ENCODE measurements at regions not wholly inside any gene's neighbourhood (a gene's known extent, or its start where the extent isn't known, plus 50 kb on each side); places are given as distances from the start of the nearest gene placed in this dataset.

DNA sequence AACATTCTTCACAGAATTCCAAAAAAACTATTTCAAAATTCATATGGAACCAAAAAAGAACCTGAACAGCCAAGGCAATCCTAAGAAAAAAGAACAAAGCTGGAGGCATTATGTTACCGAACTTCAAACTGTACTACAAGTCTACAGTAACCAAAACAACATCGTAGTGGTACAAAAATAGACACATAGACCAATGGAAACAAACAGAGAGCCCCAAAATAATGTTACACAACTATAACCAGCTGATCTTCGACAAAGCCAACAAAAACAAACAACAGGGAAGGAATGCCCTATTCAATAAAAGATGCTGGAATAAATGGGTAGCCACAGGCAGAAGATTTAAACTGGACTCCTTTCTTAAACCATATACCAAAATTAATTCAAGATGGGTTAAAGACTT is 1189.6 kb downstream of the PCDH18 start:
- DNase-seq = no peak

DNA sequence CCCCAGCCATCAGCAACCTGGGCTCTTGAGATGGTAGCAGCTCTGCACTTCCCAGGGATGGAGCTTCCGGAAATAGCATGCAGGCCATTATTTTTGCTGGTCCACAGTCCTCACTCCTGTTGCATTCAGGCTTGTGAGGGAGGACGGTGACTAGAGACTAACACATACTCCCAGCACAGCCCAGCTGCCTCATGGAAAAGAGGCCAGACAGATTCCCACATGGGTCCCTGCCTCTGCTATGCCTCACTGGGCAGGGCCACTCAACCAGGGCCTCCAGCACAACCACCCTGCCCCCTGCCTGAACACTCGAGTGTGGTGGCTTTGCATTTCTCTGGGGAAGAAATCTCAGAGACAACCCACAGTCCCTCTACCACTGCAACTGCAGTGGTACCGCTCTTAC is 1195.1 kb downstream of the PCDH18 start:
- DNase-seq = no peak

DNA sequence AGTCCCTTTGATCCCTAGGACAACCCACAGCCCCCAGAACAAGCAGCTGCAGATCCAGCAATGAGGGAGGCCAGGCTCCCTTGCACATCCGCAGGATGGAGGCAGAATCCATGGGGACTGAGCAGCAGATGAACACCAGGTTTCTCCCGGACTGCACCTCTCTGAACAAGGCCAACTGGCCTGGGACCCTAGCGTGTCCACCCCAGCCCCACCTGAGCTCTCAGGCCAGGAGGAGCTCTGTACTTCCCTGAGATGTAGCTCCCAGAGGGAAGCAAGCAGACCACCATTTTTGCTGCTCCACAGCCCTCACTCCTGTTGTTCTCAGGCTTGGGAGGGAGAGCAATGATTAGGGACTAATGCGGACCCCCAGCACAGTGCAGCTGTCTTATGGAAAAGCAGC is 1195.8 kb downstream of the PCDH18 start:
- DNase-seq = no peak

DNA sequence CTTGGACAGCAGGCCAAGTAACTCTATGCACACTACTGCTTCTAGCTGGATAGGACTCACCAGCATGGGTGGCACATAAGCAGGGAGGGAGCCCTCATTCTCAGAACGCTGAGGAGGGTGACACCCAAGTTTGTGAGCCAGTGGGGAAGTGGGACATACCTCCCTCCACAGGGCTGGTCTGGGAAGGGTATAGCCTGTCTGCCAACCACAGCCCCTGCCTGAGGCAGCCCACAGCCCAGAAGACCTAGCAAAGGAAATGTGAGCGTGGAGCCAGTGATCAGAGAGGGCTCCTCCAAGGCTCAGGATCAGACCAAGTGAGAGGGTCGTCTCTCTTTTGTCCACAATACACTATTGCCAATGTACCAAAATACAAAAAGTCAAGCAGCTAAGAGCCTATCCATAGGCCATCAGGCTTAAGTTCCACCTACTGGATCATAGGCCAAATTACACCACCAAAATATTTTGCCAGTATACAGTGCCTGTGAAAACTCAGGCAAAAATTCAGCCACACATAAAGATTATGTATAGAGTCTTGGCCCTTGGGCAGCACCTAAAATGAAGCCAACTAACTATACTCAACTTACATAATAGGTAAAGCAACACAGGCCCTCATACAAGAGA is 1203.1 kb downstream of the PCDH18 start:
- DNase-seq = no peak

DNA sequence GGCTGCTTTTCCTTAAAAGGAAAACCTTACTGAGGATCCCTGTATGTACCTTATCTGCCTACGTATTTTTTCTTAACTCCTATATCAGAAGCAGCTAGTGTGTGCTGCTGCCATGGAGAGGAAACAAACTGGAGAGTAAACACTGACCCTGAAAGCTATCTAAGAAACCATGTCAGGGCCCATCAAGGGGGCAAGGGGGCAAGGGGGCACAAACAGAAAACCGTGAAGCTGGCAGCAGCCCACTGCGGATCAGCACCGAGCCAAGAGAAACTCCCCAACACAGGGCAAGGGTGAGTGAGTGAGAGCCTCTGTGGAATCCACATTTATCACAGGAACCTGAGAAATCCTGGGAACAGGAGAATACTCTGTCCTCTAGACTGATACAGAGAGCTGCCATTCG is 1204.2 kb downstream of the PCDH18 start:
- no peak for DNase-seq

GRCh38 chr4:136320465-136320813 is 1211.9 kb downstream of the PCDH18 start:
- DNase-seq = no peak

- no peak for DNase-seq
Observed at GRCh38 chr4:136319789-136320464, 1212.4 kb downstream of the PCDH18 start.

DNA sequence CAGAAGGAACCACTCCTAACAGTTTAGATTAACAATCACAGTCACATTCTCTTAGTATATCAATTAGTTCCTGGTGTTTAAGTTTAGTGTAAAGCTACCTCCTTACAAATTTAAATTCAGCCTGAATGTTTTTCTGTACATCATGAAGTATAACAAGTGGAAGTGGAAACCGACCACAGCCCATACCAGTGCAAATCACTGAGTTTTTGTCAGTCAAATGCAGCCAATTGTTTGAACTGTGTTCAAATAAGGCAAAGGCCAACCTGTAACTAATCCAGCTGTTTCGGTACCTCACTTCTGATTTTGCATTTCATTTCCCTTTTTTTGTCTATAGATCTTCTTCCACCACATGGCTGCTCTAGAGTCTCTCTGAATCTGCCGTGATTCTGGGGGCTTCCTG is 1215.3 kb downstream of the PCDH18 start:
- no peak for DNase-seq

DNA sequence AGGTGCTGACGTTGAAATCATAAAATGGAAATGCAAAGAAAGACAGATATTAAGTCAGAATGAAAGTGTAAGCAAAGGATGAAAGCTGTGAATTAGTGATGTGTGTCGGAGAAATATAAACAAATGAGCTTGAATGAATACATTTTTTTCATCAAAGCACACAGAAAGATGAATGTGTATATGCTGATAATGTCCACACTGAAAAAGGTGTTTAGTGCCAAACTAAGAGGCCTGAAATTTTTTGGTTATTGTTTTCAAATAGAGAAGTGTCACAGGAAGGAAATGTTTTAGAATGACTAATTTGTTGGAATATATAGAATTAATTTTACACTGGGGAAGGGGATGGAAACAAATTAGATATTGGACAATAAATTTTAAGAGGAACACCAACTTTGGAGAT is 1217.6 kb downstream of the PCDH18 start:
- no peak for DNase-seq

- DNase-seq = no peak
Observed at GRCh38 chr4:136311774-136312173, 1220.5 kb downstream of the PCDH18 start.

DNA sequence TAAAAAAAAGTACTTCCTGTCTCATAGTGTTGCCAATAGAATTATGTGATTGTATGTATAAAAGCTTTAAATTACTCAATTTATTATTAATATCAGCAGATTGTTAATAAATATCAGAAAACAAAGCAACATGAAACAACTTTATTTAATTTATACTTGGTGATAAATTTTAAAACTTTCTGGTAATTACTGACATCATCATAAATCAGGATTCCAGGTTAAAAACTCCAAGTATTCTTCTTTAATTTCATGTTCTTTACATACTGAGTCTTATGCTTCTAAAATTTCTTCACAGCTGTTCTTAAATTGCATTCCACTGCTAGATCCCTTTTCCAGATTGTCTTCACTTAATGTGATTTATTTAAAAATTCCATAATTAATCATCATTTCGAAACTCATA is 1224.5 kb downstream of the PCDH18 start:
- no peak for DNase-seq

GRCh38 chr4:136306361-136306760 is 1225.9 kb downstream of the PCDH18 start:
- DNase-seq = no peak

DNA sequence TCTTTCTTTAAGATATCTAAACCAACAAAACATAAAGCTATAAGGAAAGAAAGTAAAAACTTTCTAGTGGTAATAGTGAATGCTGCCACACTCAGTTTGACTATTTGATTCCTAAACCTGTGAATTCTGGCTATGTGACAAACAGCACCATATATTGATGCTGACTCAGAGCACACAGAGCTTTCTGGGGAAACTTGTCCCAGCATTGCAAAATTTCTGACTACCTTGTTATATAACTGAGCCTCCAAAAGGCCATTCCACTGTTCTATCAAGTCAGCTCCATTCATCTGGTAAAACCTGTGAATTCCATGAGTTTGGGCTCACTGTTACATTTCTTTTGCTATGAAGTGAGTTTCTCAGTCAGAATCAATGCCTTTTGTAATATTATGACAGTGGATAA is 1229.7 kb downstream of the PCDH18 start:
- no peak for DNase-seq

GRCh38 chr4:136301749-136302495 is 1230.4 kb downstream of the PCDH18 start:
- DNase-seq = no peak

DNA sequence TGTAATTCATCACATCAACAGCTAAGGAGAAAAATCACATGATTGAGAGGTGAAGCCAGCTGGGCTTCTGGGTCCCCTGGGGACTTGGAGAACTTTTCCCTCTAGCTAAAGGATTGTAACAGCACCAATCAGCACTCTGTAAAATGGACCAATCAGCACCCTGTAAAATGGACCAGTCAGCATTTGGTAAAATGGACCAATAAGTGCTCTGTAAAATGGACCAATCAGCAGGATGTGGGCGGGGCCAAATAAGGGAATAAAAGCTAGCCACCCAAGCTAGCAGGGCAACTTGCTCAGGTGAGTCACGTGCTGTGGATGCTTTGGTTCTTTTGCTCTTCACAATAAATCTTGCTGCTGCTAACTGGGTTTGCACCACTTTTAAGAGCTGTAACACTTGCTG is 1248.3 kb downstream of the PCDH18 start:
- no peak for DNase-seq

DNA sequence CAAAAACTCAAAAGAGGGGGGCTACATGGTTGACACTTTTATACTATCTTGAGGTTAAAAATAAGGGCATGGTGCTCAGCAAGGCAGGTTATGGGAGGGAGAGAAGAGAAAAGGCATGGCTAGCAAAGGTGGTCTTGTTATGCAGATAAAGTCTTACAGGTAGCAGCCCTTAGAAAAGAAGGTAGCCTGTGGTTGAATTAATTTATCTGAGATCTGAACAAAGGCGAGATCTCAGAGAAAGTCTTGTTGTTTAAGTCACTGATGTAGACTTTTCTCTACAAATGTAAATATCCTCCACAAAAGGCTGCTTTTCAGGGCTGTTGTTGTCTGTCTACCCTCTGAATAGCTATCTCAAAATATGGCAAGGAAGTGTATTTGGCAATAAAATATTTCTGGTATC is 1250.4 kb downstream of the PCDH18 start:
- DNase-seq = no peak

DNA sequence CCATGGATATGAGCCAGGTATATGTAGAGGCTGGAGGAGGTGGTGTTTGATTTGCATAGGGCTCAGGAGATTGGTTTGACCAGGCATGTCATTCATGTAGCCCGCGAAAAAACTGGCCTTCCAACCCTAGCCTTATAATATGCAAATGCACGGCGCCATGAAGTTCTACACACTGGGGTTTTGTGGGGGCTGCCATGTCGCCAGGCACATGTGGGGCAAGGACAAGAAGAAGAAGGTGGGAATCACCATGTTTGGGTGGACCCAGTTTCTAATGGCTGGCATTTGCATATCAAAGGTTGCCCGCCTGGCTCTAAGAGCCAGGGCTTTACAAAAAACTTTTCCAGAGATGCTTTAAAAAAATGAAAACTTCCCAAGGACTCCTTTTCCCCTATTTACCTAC is 1251.0 kb downstream of the PCDH18 start:
- DNase-seq = no peak

DNA sequence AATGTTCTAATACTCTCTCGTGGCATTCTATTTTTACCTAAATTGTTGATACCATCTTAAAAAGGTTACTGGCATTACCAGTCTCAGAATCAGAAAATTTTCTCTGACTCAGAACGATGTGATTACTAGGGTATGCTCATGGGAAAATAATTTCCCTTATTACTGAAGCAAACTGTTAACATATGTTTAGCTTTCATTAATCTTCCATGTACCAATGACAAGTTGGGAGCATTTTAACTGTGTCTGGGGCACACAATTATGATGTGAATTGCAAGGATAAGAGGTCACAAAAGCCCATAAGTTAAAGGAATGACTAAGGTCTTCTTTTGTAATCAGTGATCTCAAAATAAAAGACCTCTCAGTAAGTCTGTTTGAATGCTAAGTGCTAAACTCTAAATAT is 1254.6 kb downstream of the PCDH18 start:
- DNase-seq = no peak

DNA sequence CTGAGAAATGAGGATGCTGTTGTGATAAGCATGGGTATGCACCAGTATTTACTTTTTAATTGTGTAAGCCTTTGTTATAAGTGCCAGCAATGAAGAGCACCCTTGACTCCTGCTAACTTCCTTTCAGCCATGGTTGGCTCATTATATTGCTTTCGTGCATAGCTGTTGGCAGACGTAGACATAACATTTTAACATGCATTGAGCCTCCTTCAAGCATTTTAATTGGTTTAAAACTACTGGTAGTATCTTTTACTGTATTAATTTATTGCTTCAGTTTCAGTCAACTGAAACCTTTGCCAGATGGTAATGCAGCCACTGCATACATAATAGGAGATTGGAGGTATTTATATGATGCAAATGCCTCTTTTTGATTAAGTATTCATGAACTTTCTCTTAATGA is 1285.4 kb downstream of the PCDH18 start:
- DNase-seq = no peak

GRCh38 chr4:136241221-136241986 is 1290.9 kb downstream of the PCDH18 start:
- DNase-seq = no peak

- no peak for DNase-seq
Observed at GRCh38 chr4:136227315-136227714, 1305.0 kb downstream of the PCDH18 start.

- no peak for DNase-seq
Observed at GRCh38 chr4:136219592-136220125, 1312.6 kb downstream of the PCDH18 start.

- DNase-seq = no peak
Observed at GRCh38 chr4:136203199-136203598, 1329.1 kb downstream of the PCDH18 start.
